Gastroesophageal sphincter (tissue), 4 donors: ENCODE measurements at regions not wholly inside any gene's neighbourhood (a gene's known extent, or its start where the extent isn't known, plus 50 kb on each side); places are given as distances from the start of the nearest gene placed in this dataset.
"Not testable (repeated sequence)": the region's sequence is repeated elsewhere in the genome, so short reads cannot be mapped to it uniquely, and the experiment has no call there.

Experiments used
- ATAC-seq: fragments of 150-250 bp; one replicate; pipeline ENCODE4 v1.9.1; 2016; ENCODE audit warnings: mild to moderate bottlenecking, moderate library complexity
- H3K27ac ChIP-seq, 4 donors: fragments of 200-600 bp; sonication (generic) in 3 of 4; 1 replicate in 3 of 4; 2 replicates in 1 of 4; pipeline ENCODE4 v1.5.1; 2016 to 2019
- H3K27me3 ChIP-seq: fragments of 200-600 bp; sonication (generic); one replicate; pipeline ENCODE4 v1.5.1; 2019
- H3K36me3 ChIP-seq, 2 donors: fragments of 200-600 bp; sonication (generic); one replicate each; pipeline ENCODE4 v1.5.1; 2019; ENCODE audit warnings: control low read depth in 1 of 2
- H3K4me1 ChIP-seq, 3 donors: fragments of 200-600 bp; sonication (generic); 1 replicate in 2 of 3; 2 replicates in 1 of 3; pipeline ENCODE4 v1.5.1; 2016 to 2019; ENCODE audit warnings: control low read depth in 2 of 3
- H3K4me3 ChIP-seq, 2 donors: fragments of 200-600 bp; sonication (generic); one replicate each; pipeline ENCODE4 v1.5.1; 2019; ENCODE audit warnings: mild to moderate bottlenecking in 1 of 2, moderate library complexity in 1 of 2
- H3K9me3 ChIP-seq, 3 donors: fragments of 200-600 bp; sonication (generic); one replicate each; pipeline ENCODE4 v1.5.1; 2017 to 2019; ENCODE audit warnings: control low read depth in 2 of 3
- CTCF ChIP-seq, 4 experiments: fragments of 200-600 bp in 2 of 4; fragments of 450-650 bp in 2 of 4; sonication (generic) in 1 of 4; IDR thresholded peaks; one replicate each; pipeline ENCODE4 v1.5.1; 2017 to 2019; ENCODE audit warnings: antibody characterized with exemption in 4 of 4, mild to moderate bottlenecking in 2 of 4, moderate library complexity in 2 of 4
- EP300 ChIP-seq: sonication (generic); formaldehyde crosslinking; IDR thresholded peaks from one replicate; pipeline ENCODE4 v1.6.1; 2017; ENCODE audit warnings: antibody characterized with exemption, mild to moderate bottlenecking
- POLR2A ChIP-seq, 2 donors: fragments of 450-650 bp; IDR thresholded peaks; one replicate each; pipeline ENCODE4 v1.6.1; 2017; ENCODE audit warnings: antibody characterized with exemption in 2 of 2, mild to moderate bottlenecking in 2 of 2, moderate library complexity in 1 of 2
- POLR2AphosphoS5 ChIP-seq: sonication (generic); formaldehyde crosslinking; IDR thresholded peaks from one replicate; pipeline ENCODE4 v1.6.1; 2017; ENCODE audit warnings: antibody characterized with exemption
- WGBS, 2 donors: methylation state at CpG; one replicate each; pipeline ENCODE4 v1.1.5; 2018; ENCODE audit warnings: low coverage in 1 of 2; 5-methylcytosine and 5-hydroxymethylcytosine counted together

GRCh38 chr6:168188369-168189199 is 109.6 kb upstream of the FRMD1 start:
- no peak for ATAC-seq
- Histone ChIP-seq H3K27me3 (peaks cover 35% of the 10 kb centered on the region), H3K36me3 (no peaks in the 10 kb centered on the region), H3K4me1 (no peaks in the 10 kb centered on the region), H3K4me3 (no peak overlapping the region), H3K9me3 (no peaks in the 10 kb centered on the region), H3K27ac (no peak overlapping the region)
- TF ChIP-seq EP300 (no peak), POLR2AphosphoS5 (no peak), CTCF (IDR thresholded peaks at IDR 0.05) (no peak), POLR2A (IDR thresholded peaks at IDR 0.05) (no peak)
- 81 to 88% methylated on average over 9 to 13 of the region's 17 CpGs for WGBS, 2 donors

- H3K27ac ChIP-seq = no peak overlapping the region
- no peaks in the 10 kb centered on the region for H3K36me3 ChIP-seq
- no peak overlapping the region for H3K4me3 ChIP-seq
- 80 to 95% methylated on average over 2 to 3 of the region's 5 CpGs for WGBS, 2 donors
- TF ChIP-seq POLR2A (IDR thresholded peaks at IDR 0.05) = no peak
- no peak for TF ChIP-seq CTCF (IDR thresholded peaks at IDR 0.05)
- TF ChIP-seq POLR2AphosphoS5 = no peak
- TF ChIP-seq EP300 = no peak
- H3K27me3 ChIP-seq = peaks cover 15% of the 10 kb centered on the region
- no peak for ATAC-seq
- no peaks in the 10 kb centered on the region for H3K4me1 ChIP-seq
- no peaks in the 10 kb centered on the region for H3K9me3 ChIP-seq
These were observed 107.4 kb upstream of the FRMD1 start for GRCh38 chr6:168186438-168186837.

- H3K27ac ChIP-seq, H3K36me3 ChIP-seq, H3K4me3 ChIP-seq, H3K9me3 ChIP-seq, H3K4me1 ChIP-seq, ATAC-seq: not testable (repeated sequence)
- peaks cover 13% of the 10 kb centered on the region for H3K27me3 ChIP-seq
- WGBS, 2 donors = 80% methylated on average over 1 of the region's 1 CpG; no CpG with 5 or more reads in 1 of the 2 donors
These were observed 107.0 kb upstream of the FRMD1 start for GRCh38 chr6:168186018-168186417.

- Histone ChIP-seq H3K27ac (no peak overlapping the region), H3K27me3 (peaks cover 3% of the 10 kb centered on the region), H3K4me1 (no peaks in the 10 kb centered on the region), H3K36me3 (no peaks in the 10 kb centered on the region), H3K4me3 (no peak overlapping the region), H3K9me3 (no peaks in the 10 kb centered on the region)
- no peak for ATAC-seq
- TF ChIP-seq CTCF (IDR thresholded peaks at IDR 0.05) = no peak
- TF ChIP-seq POLR2AphosphoS5 = no peak
- no peak for TF ChIP-seq POLR2A (IDR thresholded peaks at IDR 0.05)
- no peak for TF ChIP-seq EP300
- 82 to 94% methylated on average over 3 to 5 of the region's 5 CpGs for WGBS, 2 donors
These were observed 105.7 kb upstream of the FRMD1 start for GRCh38 chr6:168184701-168185100.

GRCh38 chr6:168183613-168183970 is 104.6 kb upstream of the FRMD1 start:
- WGBS, 2 donors = 49 to 82% methylated on average over 4 of the region's 6 CpGs
- peaks cover 6% of the 10 kb centered on the region for H3K27me3 ChIP-seq
- no peaks in the 10 kb centered on the region for H3K36me3 ChIP-seq
- H3K4me3 ChIP-seq = no peak overlapping the region
- H3K27ac ChIP-seq = no peak overlapping the region
- H3K4me1 ChIP-seq = no peaks in the 10 kb centered on the region
- no peaks in the 10 kb centered on the region for H3K9me3 ChIP-seq
- ATAC-seq = no peak
- no peak for TF ChIP-seq POLR2AphosphoS5
- TF ChIP-seq EP300 = no peak
- TF ChIP-seq CTCF (IDR thresholded peaks at IDR 0.05) = no peak
- no peak for TF ChIP-seq POLR2A (IDR thresholded peaks at IDR 0.05)
